ENCODE measurements at regions not wholly inside any gene's neighbourhood (a gene's known extent, or its start where the extent isn't known, plus 50 kb on each side); places are given as distances from the start of the nearest gene placed in this dataset.
"Not testable (repeated sequence)": the region's sequence is repeated elsewhere in the genome, so short reads cannot be mapped to it uniquely, and the experiment has no call there.

GRCh38 chr14:98914942-98915341 is 357.1 kb downstream of the BCL11B start:
- no peak for DNase-seq

- DNase-seq, result no peak
Observed at GRCh38 chr14:98915625-98916024, 356.4 kb downstream of the BCL11B start.

DNA sequence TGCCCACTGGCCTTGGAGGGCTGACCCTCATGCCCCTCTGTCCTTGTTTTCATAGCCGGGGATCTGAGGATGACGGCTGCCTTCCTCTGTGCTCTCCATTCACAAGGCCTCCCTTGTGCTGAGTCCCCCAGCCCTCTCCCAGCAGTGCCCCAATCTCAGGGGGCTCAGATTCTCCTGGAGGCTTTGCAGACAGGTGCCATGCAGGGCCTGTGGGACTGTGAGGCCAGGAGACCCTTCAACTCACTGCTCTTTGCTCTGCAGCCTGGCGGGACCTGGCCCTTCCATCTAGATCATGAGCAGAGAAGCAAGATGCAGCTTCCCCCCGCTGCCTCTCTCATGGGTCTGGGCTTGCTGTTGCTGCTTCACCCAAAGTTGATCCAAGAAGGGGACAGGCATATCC is 356.0 kb downstream of the BCL11B start:
- DNase-seq, result no peak

DNA sequence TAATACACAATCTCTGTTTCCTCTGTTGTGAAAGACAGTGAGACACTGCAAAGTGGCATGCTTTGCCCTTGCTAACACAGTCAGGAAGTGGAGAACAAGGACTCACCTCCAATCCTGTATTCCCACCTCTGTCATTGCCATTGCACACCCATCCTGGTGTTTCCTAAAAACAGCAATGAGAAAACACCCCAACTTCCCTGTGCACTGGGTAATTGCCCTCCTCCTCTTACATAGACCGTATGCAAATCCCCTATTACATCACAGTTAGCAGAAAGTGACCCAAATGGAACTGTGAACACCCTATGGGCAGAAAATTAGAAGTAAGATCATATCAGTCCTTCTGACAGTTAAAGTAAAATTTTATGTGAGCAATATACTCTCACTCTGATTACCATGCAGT is 355.5 kb downstream of the BCL11B start:
- no peak for DNase-seq

DNA sequence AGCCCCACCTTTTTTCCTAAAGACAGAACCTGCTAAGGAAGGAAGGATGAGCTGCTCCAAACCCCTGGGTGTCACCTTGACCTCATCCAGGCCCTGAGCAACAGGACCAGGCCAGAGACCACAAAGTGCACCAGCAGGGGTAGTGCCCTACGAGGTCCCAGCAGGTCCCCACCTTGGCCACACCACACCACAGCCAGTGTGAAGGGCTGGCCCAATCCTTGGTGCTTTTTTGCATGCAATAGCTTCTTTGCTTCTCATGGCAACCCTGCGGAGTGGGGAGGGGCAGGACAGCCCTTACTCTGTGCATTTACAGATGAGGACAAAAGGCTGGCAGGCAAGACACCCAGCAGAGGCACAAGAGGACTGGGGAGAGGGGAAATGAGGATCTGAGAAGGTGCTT is 352.6 kb downstream of the BCL11B start:
- no peak for DNase-seq

DNA sequence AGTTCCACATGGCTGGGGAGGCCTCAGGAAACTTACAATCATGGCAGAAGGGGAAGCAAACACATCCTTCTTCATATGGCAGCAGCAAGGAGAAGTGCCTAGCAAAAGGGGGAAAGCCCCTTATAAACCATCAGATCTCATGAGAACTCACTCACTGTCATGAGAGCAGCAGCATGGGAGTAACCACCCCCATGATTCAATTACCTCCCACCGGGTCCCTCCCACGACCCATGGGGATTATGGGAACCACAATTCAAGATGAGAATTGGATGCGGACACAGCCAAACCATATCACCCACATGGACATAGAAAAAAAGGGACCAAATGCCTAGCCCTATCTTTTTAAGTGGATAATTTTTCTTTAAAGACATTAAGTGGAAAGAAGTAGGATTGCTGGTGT is 350.7 kb downstream of the BCL11B start:
- DNase-seq, result not testable (repeated sequence)

DNA sequence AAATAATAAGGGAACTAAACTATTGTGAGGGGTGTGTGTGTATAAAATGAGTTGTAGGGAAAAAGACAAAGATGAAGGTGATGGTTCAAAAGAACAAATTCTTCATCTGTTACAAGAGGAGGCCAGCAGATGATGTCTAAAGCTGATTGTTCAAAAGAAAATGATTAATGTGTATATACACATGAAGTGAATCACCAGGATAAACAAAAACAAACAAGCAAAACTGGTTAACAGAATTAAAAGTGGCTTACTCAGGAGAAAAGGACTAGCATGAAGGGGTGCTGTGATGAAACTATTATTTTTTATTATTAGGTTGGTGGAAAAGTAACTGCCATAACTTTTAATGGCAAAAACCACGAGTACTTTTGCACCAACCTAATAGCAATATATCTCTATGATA is 348.4 kb downstream of the BCL11B start:
- no peak for DNase-seq

DNA sequence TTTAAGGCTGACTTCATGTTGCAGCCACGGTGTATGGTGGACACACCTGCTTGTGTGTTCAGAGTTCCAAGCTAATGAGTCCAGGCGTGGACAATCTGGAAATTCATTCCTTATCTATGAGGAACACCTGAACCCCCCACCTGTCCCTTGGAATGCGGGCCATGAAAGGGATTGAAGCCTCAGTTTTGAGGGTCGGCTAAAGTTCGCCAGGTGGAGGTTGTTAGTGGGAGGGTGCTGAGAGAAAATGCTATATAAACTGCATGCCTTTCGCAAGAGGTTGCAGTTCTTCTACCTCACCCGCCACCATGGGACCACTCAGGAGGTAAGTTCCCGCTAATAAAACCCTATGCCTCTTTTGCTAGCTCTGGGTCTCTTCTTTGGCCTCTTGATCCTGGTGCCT is 348.0 kb downstream of the BCL11B start:
- no peak for DNase-seq

DNA sequence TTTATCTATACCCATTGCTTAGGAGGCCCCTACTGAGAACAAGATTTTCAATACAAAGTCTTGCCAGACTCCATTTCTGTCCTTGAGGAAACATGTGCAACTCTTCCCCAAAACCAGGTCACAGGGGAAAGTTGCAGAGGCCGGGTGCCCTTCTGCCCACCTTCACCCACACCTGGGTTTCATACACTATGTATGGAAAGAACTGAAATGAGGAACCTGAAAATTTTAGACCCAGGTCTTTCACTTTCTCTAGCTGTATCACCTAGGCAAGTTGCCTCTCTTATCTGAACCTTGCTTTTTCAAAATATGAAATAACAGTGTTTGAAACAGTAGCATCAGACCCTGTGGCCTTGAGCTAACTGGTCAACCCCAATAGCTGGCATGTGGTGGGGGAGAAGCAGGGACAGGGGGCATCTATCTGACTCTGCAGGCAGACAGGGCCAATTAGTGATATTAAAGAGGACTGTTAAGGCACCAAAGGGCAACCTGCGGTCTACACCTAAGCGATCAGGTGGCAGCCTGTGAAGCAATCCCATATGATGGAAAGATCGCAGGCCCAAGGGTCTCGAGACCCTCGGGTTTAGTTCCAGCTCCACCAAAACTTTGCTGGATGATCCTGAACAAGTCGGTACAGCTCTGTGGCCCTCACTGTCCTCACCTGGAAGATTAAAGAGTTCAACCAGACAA is 346.5 kb downstream of the BCL11B start:
- no peak for DNase-seq

DNA sequence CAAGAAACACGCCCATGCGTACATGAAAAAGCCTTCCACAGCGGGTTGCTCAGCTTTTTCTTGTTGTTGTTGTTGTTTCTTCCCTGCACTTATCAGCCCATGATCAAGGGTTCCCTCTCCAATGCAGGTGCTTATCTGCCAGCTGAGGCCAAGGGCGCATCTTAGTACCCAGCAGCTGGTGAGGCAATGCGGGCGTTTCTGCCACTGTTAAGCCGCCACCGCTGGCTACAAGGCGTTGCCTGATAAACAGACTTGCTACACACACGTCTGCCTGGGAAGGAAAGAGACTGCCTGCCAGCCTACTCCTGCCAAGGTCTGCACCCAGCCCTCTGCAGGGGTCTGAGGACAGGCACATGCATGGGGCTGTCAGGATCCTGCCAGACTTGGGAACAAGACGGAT is 345.9 kb downstream of the BCL11B start:
- no peak for DNase-seq

GRCh38 chr14:98926801-98927200 is 345.2 kb downstream of the BCL11B start:
- DNase-seq, result no peak

- DNase-seq, result no peak
Observed at GRCh38 chr14:98927986-98928385, 344.0 kb downstream of the BCL11B start.

DNA sequence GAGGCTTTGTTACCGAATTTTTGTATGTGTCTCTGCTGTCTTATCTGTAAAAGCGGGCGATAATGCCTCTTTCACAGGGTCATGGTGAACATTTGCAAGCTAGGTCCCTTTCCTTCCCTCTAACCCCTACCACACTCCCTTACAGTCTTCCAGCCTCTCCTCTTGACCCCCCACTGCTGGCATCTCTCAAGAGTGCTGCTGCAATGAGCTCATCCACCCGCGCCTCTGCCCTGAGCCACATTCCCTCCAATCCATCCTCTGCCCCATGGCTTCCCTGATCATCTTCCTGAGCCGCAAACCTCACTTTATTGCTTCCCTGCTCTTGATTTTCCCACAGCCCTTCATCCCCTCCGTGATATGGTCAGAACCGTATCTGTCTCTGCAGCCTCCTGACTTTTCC is 343.6 kb downstream of the BCL11B start:
- no peak for DNase-seq

DNA sequence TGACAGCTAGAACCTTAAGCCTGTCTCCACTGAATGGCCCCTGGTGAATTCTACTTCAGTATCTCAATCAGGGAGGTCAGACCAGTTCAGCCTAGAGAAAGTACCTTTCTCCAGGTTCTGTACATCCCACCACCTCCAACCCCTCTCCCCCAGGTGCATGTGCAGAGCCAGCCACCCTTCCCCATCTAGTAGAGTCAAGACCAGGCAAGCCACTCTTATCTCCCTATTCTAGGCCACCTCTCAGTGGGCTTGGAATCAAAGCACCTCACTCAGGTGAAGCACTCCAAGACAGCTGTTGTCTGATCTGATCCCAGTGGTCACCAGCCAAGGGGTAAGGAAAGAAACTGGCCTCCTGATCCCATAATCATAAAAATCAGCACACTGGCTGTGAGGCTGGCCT is 340.9 kb downstream of the BCL11B start:
- DNase-seq, result no peak

DNA sequence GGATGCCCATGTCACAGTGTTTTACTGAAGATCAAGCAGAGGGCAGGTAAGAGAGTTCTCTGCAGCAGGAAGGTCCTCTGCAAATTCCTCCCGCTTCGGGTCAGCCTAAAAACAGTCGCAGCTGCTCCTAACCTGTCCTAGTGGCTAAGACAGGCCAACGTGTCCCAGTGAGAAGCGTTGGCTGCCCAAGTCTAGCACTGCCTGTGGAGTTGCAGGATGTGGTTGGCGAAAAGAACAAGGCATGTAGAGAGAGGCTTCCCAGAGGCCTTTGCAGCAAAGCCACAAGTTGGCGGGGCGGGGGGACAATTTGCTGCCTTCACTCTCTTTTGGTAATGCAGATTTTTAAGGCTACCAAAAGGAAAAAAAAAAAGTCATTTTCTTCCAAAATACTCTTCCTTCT is 340.1 kb downstream of the BCL11B start:
- no peak for DNase-seq

- DNase-seq, result no peak
Observed at GRCh38 chr14:98932431-98933325, 339.3 kb downstream of the BCL11B start.

DNA sequence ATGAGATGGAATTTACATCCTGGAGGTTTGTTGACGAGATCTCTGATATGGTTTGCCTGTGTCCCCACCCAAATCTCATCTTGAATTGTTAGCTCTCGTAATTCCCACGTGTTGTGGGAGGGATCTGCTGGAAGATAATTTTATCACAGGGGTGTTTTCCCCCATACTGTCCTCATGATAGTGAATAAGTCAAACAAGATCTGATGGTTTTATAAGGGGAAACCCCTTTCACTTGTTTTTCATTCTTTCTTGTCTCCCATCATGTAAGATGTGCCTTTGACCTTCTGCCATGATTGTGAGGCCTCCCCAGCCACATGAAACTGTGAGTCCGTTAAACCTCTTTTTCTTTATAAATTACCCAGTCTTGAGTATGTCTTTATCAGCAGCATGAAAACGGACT is 337.4 kb downstream of the BCL11B start:
- not testable (repeated sequence) for DNase-seq

DNA sequence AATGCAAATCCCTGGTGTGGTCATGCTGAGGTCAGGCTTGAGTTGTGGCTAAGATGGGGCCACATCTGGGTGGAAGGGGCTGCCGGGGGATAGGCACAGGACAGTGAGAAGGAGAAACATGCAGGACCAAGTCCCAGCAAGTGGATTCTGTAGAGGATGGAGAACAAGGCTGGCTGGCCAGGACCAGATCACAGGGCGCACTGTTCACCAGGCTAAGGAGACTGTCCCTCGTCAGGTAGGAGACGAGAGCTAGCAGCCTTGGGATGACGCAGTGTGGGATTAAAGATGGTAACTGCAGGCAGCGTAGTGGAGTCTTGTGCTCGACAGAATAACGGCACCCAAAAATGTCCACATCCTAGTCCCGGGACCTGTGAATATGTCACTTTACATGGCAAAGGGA is 336.1 kb downstream of the BCL11B start:
- no peak for DNase-seq

GRCh38 chr14:98937021-98937420 is 335.0 kb downstream of the BCL11B start:
- DNase-seq, result no peak

- DNase-seq, result no peak
Observed at GRCh38 chr14:98937712-98938505, 334.1 kb downstream of the BCL11B start.

GRCh38 chr14:98940693-98941437 is 331.1 kb downstream of the BCL11B start:
- DNase-seq, result no peak

GRCh38 chr14:98941481-98941880 is 330.5 kb downstream of the BCL11B start:
- DNase-seq, result no peak

- no peak for DNase-seq
Observed at GRCh38 chr14:98943907-98944306, 328.1 kb downstream of the BCL11B start.

All from DMS53 (cell line).